Stimulated activated naive CD4-positive, alpha-beta T cell (primary cell): ENCODE measurements at regions not wholly inside any gene's neighbourhood (a gene's known extent, or its start where the extent isn't known, plus 50 kb on each side); places are given as distances from the start of the nearest gene placed in this dataset.
"Not testable (repeated sequence)": the region's sequence is repeated elsewhere in the genome, so short reads cannot be mapped to it uniquely, and the experiment has no call there.

Source experiments
- DNase-seq, 6 experiments: peaks; one replicate each; lab custom pipeline; 2025; lab: John Stamatoyannopoulos, UW

- DNase-seq, result no peak
These were observed 87.3 kb upstream of the ABCC4 start for GRCh38 chr13:95388420-95389079.

- DNase-seq, result no peak
These were observed 90.1 kb upstream of the ABCC4 start for GRCh38 chr13:95391362-95391761.

- no peak for DNase-seq
These were observed 90.5 kb upstream of the ABCC4 start for GRCh38 chr13:95391785-95392184.

GRCh38 chr13:95392597-95392996 is 91.3 kb upstream of the ABCC4 start:
- DNase-seq, result no peak

GRCh38 chr13:95403349-95404140 is 102.3 kb upstream of the ABCC4 start:
- DNase-seq, result no peak

GRCh38 chr13:95404141-95404882 is 103.1 kb upstream of the ABCC4 start:
- DNase-seq, result peak; percentile 29 to 76 (median 62)

- DNase-seq, result no peak
These were observed 104.9 kb upstream of the ABCC4 start for GRCh38 chr13:95406176-95406575.

GRCh38 chr13:95411428-95412040 is 110.3 kb upstream of the ABCC4 start:
- DNase-seq, result no peak

GRCh38 chr13:95418946-95419345 is 117.7 kb upstream of the ABCC4 start:
- DNase-seq, result no peak

- no peak for DNase-seq
These were observed 119.2 kb upstream of the ABCC4 start for GRCh38 chr13:95420501-95420900.

GRCh38 chr13:95426631-95427030 is 125.4 kb upstream of the ABCC4 start:
- DNase-seq, result no peak

GRCh38 chr13:95430525-95430924 is 122.0 kb upstream of the CLDN10 start:
- not testable (repeated sequence) for DNase-seq

- DNase-seq, result no peak
These were observed 120.4 kb upstream of the CLDN10 start for GRCh38 chr13:95432141-95432540.

GRCh38 chr13:95433537-95433936 is 119.0 kb upstream of the CLDN10 start:
- no peak for DNase-seq

- DNase-seq, result no peak
These were observed 118.4 kb upstream of the CLDN10 start for GRCh38 chr13:95434111-95434510.

GRCh38 chr13:95437561-95437960 is 115.0 kb upstream of the CLDN10 start:
- no peak for DNase-seq

GRCh38 chr13:95438297-95438696 is 114.2 kb upstream of the CLDN10 start:
- no peak for DNase-seq

GRCh38 chr13:95440441-95441088 is 112.0 kb upstream of the CLDN10 start:
- no peak for DNase-seq

- DNase-seq, result no peak
These were observed 111.2 kb upstream of the CLDN10 start for GRCh38 chr13:95441326-95441725.

- DNase-seq, result no peak
These were observed 108.4 kb upstream of the CLDN10 start for GRCh38 chr13:95444006-95444730.

GRCh38 chr13:95445131-95445530 is 107.4 kb upstream of the CLDN10 start:
- DNase-seq, result no peak
